ENCODE measurements at regions not wholly inside any gene's neighbourhood (a gene's known extent, or its start where the extent isn't known, plus 50 kb on each side); places are given as distances from the start of the nearest gene placed in this dataset.

DNA sequence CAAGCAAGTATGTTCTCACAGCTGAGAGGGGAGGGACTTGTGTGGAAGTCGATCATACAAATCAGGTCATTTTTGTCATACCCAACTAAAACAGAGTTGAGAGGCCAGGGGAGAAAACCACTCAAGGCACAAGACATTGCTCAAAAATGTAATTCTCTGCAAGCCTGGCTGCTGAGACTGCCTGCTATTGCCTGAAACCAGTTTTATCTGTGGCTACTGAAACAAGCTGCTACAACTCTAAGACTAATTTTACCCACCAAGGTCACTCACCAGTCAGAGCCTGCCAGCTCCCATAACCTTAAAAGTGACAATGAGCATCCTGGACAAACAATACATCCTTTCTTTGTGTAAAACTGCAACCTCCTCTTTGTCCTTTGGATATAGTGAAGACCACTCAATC is 54.1 kb upstream of the CST7 start:
- BruUV-seq (replicated peaks), result no TSS peak
- POLR2A ChIA-PET, result no interaction called here
- Histone ChIP-seq H3K4me1 (ENCODE audit: control insufficient read depth, insufficient read depth, low read length) (no peaks in the 10 kb centered on the region), H3K27ac (ENCODE audit: low read length) (no peak overlapping the region), H3K4me3 (ENCODE audit: low read depth in 2 of 2, low read length in 2 of 2) (no peak overlapping the region), H3K27me3 (ENCODE audit: control insufficient read depth, insufficient read depth, low read length) (no peaks in the 10 kb centered on the region; the same call in none of the 2 replicates), H3K9me3 (ENCODE audit: control insufficient read depth, insufficient read depth, low read depth, low read length) (no peaks in the 10 kb centered on the region), H3K36me3 (ENCODE audit: control insufficient read depth, insufficient read depth, low read length) (no peaks in the 10 kb centered on the region)
- TF ChIP-seq, protein P1, sequence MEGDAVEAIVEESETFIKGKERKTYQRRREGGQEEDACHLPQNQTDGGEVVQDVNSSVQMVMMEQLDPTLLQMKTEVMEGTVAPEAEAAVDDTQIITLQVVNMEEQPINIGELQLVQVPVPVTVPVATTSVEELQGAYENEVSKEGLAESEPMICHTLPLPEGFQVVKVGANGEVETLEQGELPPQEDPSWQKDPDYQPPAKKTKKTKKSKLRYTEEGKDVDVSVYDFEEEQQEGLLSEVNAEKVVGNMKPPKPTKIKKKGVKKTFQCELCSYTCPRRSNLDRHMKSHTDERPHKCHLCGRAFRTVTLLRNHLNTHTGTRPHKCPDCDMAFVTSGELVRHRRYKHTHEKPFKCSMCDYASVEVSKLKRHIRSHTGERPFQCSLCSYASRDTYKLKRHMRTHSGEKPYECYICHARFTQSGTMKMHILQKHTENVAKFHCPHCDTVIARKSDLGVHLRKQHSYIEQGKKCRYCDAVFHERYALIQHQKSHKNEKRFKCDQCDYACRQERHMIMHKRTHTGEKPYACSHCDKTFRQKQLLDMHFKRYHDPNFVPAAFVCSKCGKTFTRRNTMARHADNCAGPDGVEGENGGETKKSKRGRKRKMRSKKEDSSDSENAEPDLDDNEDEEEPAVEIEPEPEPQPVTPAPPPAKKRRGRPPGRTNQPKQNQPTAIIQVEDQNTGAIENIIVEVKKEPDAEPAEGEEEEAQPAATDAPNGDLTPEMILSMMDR (IDR thresholded peaks at IDR 0.05), result no peak
- no peak for TF ChIP-seq SIN3A (IDR thresholded peaks at IDR 0.05; ENCODE audit: borderline replicate concordance, insufficient read depth, low read depth, low read length)
- intact Hi-C loops (cut with micrococcal nuclease; ENCODE audit: unreplicated experiment), result no loop called here
- CTCF ChIA-PET, result no interaction called here
- DNase-seq (ENCODE audit: low read depth, low spot score) (no peak), ATAC-seq (no peak)
- in situ Hi-C loops (cut with HindIII; ENCODE audit: low pct_unique_long_range_greater_than_20kb, low sequenced_read_pairs), result no loop called here

DNA sequence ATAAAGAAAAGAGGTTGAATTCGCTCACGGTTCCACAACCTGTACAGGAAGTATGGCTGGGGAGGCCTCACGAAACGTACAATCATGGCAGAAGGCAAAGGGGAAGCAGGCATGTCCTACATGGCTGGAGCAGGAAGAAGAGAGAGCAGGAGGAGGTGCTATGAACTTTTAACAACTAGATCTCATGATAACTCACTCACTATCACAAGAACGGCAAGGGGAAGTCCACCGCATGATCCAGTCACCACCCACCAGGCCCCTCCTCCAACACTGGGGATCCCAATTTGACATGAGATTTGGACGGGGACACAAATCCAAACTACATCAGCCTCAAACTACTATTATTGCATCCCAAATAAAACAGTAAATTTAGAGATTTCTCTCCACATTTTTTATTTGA is 53.6 kb upstream of the CST7 start:
- ATAC-seq, result no peak
- no peaks in the 10 kb centered on the region for H3K9me3 ChIP-seq (ENCODE audit: control insufficient read depth, insufficient read depth, low read depth, low read length)
- CTCF ChIA-PET, result no interaction called here
- no peak for DNase-seq (ENCODE audit: low read depth, low spot score)
- no peak overlapping the region for H3K27ac ChIP-seq (ENCODE audit: low read length)
- POLR2A ChIA-PET, result no interaction called here
- H3K27me3 ChIP-seq (ENCODE audit: control insufficient read depth, insufficient read depth, low read length), result no peaks in the 10 kb centered on the region; the same call in none of the 2 replicates
- TF ChIP-seq, protein P1 (IDR thresholded peaks at IDR 0.05), result no peak
- TF ChIP-seq SIN3A (IDR thresholded peaks at IDR 0.05; ENCODE audit: borderline replicate concordance, insufficient read depth, low read depth, low read length), result no peak
- TF ChIP-seq, protein P2, sequence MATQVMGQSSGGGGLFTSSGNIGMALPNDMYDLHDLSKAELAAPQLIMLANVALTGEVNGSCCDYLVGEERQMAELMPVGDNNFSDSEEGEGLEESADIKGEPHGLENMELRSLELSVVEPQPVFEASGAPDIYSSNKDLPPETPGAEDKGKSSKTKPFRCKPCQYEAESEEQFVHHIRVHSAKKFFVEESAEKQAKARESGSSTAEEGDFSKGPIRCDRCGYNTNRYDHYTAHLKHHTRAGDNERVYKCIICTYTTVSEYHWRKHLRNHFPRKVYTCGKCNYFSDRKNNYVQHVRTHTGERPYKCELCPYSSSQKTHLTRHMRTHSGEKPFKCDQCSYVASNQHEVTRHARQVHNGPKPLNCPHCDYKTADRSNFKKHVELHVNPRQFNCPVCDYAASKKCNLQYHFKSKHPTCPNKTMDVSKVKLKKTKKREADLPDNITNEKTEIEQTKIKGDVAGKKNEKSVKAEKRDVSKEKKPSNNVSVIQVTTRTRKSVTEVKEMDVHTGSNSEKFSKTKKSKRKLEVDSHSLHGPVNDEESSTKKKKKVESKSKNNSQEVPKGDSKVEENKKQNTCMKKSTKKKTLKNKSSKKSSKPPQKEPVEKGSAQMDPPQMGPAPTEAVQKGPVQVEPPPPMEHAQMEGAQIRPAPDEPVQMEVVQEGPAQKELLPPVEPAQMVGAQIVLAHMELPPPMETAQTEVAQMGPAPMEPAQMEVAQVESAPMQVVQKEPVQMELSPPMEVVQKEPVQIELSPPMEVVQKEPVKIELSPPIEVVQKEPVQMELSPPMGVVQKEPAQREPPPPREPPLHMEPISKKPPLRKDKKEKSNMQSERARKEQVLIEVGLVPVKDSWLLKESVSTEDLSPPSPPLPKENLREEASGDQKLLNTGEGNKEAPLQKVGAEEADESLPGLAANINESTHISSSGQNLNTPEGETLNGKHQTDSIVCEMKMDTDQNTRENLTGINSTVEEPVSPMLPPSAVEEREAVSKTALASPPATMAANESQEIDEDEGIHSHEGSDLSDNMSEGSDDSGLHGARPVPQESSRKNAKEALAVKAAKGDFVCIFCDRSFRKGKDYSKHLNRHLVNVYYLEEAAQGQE (IDR thresholded peaks at IDR 0.05; ENCODE audit: insufficient read depth in 1 of 2, low read depth in 2 of 2, low read length in 1 of 2), result no peak
- no peak for TF ChIP-seq TCF7L2 (IDR thresholded peaks at IDR 0.05; ENCODE audit: low read depth, low read length)
- TF ChIP-seq POLR2AphosphoS5 (IDR thresholded peaks at IDR 0.05; ENCODE audit: low read depth, low read length), result no peak
- in situ Hi-C loops (cut with HindIII; ENCODE audit: low pct_unique_long_range_greater_than_20kb, low sequenced_read_pairs) (no loop called here), intact Hi-C loops (cut with micrococcal nuclease; ENCODE audit: unreplicated experiment) (no loop called here)
- H3K4me1 ChIP-seq (ENCODE audit: control insufficient read depth, insufficient read depth, low read length), result no peaks in the 10 kb centered on the region
- BruUV-seq (replicated peaks), result no TSS peak
- no peak overlapping the region for H3K4me3 ChIP-seq (ENCODE audit: low read depth in 2 of 2, low read length in 2 of 2)
- no peaks in the 10 kb centered on the region for H3K36me3 ChIP-seq (ENCODE audit: control insufficient read depth, insufficient read depth, low read length)
